GM19395 (cell line): ENCODE measurements at regions not wholly inside any gene's neighbourhood (a gene's known extent, or its start where the extent isn't known, plus 50 kb on each side); places are given as distances from the start of the nearest gene placed in this dataset.
"Not testable (repeated sequence)": the region's sequence is repeated elsewhere in the genome, so short reads cannot be mapped to it uniquely, and the experiment has no call there.

Experiments
- ATAC-seq: cut with Tn5 transposase; IDR thresholded peaks from one replicate; pipeline ENCODE4 v1.9.1; 2021; ENCODE audit warnings: mild to moderate bottlenecking, moderate library complexity; ENCODE audit not compliant: unreplicated experiment

DNA sequence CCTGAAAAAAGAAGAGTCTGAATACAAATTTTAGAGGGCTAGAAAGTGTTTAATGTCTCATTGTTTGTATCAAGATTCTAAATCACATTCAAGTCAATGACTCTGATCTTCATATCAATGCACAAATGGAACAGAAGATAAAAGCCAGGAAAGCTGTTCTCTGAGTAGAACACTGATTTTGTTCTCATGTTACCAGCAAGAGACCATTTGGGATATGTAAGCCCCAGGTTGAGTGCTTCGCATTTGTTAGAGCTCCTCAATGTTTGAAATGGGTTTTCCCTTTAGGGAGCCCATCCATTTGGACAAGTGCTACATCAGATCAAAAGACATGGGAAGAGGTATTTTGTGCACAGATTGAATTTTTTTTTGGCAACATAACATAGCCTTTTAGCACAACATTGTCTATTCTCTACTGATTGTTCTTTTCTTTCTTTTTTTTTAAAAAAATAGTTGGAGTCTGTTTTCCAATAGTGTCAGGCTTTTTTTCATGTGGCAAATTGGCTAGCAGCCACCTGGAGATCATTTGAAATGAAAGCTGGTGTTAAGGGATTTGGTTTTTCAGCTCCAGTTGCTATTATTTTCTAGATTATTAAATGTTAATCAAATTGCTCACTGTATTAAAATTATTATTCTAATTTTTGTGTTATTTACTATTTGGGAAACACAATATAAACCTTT, 74.5 kb upstream of the ZPLD1 start:
- no peak for ATAC-seq

DNA sequence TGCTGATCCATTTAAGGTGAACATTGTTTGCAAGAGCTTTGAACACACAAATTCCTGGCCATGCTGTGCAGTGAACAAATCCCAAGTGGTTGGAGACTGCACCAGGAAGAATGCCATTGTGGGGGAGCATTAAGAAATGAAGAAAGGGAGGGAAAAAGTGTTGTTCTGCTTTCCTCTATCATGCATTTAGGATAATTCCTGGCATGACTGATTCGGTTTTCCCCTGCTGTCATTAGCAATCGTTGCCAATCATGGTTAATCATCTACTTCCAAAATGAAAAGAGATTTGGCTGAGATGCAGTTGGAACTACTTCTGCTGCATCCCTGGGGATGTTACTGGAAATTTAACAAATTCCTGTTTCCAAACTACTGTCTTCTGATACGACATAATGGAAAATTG, 73.7 kb upstream of the ZPLD1 start:
- no peak for ATAC-seq

DNA sequence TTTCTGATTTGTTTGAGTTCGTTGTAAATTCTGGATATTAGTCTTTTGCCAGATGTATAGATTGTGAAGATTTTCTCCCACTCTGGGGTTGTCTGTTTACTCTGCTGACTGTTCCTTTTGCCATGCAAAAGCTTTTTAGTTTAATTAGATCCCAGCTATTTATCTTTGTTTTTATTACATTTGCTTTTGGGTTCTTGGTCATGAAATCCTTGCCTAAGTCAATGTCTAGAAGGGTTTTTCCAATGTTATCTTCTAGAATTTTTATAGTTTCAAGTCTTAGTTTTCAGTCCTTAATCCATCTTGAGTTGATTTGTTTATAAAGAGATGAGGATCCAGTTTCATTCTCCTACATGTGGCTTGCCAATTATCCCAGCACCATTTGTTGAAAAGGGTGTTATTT, 68.7 kb upstream of the ZPLD1 start:
- ATAC-seq: not testable (repeated sequence)

DNA sequence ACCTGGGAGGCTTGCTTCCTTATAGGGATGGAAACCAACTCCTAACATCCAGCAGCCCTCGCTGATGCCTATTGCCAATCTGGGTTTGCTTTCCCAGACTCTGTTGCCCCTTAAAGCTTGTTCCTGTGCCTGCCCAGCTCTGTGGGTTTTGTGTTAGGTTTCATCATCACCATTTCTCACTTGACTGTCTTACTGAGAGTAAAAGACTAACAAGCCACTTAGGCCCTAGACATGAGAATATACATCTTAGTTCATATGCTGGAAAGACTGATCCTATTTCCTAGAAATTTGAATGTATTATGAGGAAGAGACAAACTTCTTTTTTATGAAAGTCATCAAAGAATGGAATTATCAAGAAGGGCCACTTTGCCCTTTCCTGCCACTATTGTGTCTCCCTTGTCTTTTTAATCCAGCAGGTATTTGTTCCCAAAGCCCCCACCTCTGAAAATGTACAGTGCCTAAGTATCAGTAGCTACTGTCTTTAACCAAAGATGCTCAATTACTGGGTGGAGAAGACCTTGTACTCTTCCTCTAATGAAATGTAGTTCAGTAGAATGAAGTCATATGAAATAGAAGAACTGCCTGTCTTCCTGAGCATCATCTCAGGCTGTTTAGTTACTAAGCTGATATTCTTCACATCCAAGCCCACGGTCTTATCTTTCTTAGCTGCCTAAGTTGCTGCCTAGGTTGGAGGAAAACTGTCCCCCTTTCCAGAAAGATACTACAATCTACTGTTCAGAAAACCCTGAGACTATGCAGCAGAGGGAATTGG, 59.8 kb upstream of the ZPLD1 start:
- no peak for ATAC-seq

DNA sequence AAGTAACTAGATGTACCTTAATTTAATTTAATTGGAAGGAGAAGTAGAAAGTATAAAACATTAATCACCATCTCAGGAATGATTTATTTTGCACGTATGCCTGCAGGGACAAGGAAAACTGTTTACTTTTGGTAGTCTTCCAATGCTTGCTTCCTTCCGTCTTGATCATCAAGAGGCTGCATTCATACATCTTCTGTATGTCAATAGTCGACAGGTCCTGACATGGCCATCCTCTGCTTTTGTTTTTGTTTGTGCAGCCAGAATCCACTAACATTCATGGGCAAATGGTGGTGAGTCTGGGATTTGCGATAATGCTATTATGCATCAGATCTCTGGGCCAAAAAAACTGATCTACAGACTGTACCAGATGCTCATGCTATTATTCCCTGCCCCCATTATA, 56.6 kb upstream of the ZPLD1 start:
- ATAC-seq: no peak

DNA sequence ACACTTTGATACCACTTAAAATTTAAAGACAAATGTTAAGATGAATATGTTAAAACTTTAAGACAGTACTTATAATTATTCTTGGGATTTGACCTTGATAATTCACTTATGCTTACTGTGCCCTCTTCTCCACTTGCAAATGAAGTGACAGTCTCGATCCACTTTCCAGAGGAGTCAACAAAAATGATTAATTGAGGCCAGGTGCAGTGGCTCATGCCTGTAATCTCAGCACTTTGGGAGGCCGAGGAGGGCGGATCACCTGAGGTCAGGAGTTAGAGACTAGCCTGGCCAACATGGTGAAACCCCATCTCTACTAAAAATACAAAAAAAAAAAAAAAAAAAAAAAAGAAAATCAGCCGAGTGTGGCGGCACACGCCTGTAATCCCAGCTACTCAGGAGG, 52.6 kb upstream of the ZPLD1 start:
- ATAC-seq: not testable (repeated sequence)
